Superior temporal gyrus (tissue), 1 donor: ENCODE measurements at regions not wholly inside any gene's neighbourhood (a gene's known extent, or its start where the extent isn't known, plus 50 kb on each side); places are given as distances from the start of the nearest gene placed in this dataset.

Experiments
- DNase-seq: peaks from one replicate; pipeline ENCODE4 v3.0.0-alpha.2; 2016; ENCODE audit errors: extremely low spot score

DNA sequence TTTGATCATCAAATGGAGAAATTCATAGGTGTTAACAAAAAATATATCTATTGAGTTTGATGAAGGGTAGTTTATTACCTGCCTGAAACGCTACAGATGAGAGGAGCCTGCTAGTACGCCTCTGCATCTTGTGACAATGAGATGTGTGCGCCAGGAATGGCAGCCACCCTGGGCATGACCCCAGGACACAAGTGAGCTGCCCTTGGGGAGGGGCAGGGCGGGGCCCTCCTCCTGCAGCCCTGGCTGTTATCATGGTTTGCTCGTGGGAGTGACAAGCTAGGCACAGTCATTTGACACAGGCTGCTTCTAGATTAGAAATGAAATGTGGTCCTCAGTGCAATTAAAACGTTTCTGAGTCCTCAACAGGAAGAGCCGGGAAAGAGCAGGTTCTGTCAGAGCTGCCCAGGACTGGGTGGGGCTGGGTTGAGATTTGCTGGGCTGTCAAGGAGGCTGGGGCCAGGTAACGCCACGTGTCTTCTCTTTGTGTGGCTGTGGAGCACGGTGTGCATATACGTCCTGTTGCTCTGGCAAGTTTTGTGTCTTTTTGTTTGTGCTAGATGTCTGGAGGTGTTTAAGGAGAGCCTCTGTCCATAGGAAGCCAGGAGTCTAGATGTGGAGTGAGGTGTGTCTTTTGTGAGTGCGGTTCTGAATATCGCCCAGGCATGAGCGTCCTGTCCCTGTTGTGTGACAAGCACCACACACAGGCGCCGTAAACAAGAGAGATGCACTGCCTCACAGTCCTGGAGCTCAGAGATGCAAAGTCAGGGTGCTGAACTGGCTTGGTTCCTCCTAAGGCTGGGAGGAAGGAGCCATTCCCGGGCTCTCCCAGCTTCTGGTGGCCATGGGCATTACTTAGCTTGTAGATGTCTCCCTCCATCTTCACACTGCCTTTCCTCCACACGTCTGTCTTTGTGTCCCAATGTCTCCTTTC, 129.0 kb upstream of the IRX4 start:
- DNase-seq, result no peak

DNA sequence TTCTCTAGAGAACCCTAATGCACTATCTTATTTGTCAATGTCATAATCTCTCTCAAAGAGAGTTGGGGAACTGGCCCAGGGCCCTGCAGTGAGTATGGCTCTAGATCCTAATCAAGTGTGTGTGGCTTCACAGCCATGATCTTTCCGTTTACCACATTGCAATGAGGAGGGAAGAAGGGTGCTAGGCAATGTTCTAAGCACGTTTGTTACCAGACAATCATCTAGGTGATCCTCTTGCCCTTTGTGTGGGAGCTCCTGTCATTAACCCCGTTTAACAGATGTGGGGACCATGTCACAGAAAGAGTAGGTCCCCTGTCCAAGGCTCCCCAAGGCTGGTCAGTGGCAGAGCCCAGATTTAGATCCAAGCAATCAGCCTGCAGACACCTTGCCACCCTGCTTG, 128.2 kb upstream of the IRX4 start:
- DNase-seq, result no peak

GRCh38 chr5:2009986-2010914, 127.5 kb upstream of the IRX4 start:
- DNase-seq, result no peak

DNA sequence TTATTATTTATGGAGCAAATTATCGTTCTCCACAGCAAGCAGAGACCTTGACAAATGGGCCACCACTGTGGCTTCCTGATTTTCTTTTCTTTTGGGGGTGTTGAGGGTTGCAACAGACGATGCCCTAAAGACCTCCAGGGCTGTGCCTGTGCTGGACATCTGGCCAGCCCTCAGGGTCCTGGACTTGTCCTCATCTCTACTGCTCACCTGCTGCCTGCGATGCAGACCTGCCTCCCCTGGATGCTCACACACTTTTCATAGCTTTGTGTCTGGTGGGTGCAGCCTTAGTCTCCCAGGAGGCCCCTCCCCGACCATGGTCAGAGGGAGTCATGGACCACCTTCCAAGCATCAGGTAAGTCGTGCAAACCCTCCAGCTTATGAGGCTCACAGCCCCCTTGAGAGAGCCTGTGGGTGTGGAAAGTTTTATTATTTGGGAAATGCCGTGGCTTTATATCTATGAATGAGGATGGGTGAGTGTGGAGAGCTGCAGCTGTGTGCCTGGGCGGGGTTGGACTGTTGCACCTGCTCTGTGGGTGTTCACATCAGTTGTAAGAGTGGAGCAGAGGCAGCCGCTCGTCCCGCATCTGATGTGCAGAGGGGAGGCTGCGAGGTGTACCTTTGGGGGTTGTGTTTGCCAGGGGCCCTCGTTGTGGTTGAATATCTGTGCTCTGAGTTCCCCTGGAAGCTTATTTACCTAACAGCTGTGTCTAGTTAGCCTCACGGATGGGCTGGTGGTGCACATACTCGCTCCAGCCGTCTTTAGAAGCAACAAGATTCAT, 126.3 kb upstream of the IRX4 start:
- DNase-seq, result no peak

DNA sequence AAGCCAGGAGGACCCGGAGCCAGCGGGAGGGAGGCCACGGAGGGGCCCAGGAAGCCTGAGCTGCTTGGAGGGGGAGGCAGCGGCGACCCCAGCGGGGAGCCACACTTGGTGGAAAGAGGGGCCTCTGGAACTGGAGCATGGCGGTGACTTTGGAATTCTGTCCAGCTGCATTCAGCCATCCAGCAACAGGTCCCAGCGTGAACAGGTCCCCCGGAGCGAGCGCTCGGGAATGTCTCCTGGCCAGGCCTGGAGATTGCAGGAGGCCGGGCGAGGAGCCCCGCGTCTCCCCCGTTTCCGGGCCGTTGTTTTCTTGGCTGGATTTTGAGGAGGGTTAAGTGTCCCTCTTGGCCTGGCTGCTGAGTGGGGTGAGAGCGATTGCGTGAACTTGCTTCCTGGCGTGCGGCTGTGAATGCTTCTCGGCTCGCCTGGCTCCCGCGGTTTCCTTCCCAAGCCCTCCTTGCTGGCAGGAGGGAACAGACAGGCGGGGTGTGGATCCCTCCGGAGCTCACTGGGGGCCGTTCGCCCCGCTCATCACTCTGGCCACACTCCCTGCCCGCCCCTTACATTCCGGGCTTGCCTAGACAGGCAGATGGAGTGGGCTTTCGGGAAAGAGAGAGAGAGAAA, 125.3 kb upstream of the IRX4 start:
- DNase-seq, result no peak

DNA sequence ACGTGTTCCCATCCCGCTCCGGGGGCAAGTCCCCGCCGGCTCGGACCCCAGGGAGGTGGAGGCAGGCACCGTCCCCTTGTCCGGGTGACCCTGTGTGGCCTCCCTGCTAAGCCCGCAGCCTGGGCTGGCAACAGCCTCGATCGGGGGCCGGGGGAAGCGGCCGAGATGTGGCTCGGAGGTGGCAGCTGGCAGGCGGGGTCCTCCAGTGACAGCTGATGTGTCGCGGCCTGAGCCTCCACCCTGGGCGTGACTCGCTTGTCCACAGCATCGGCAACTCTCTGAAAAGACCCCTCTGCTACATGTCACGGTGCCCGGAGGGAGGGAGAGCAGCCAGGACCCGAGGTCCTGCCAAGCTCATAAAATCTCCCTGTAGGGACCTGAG, 124.8 kb upstream of the IRX4 start:
- no peak for DNase-seq

DNA sequence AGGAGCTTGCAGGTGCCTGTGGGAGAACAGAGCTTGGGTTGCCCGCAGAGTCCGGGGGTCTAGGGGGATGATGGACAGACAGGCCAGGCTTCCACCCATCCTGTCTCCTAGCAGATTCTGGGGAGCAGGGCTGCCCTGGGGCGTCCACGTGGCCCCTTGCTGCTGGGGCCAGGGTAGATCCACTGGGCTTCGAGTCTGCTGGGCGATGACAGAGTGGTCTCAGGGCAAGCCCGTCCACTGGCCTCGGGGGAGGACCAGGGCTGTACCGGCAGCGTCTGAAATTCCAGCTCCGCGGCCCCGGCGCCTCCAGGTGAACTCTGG, 124.2 kb upstream of the IRX4 start:
- no peak for DNase-seq

DNA sequence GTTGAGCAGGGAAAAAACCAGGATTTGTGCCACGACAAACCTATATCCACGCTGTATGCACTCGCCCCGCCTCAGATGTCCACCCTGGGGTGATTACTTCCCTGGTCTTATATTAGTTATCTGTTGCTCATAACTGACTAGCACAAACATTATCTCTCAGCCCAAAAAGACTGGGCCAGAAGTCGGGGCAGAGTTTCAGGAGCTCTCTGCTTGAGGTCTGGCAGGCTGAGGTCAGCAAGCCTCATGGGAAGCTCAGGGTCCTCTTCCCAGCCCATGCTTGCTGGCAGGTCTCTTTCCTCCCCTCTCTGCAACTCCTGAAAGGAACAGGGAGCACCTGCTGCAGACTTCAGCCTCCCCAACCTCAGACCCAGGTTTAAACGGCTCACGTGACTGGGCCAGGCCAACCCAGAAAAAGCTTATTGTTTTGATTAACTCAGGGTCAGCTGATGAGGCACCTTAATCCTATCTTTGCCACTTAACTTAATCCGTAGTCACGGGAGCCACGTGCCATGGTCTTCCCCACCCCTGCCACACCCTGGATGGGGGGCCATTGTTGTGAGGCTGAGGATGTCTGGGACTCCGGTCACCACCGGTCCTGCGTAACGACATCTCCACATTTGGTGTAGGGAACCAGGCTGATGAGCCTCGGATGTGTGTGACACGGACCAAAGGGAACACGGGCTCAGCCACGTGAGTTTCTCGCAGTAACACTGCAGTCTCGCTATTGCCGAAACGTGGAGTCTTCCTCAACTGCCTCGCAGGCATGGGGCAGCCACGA, 123.7 kb upstream of the IRX4 start:
- DNase-seq, result no peak

GRCh38 chr5:2005101-2006041, 122.6 kb upstream of the IRX4 start:
- no peak for DNase-seq

GRCh38 chr5:2003690-2004365, 121.1 kb upstream of the IRX4 start:
- no peak for DNase-seq

GRCh38 chr5:2003206-2003605, 120.5 kb upstream of the IRX4 start:
- DNase-seq, result no peak

- DNase-seq, result no peak
These were observed 118.6 kb upstream of the IRX4 start for GRCh38 chr5:2001300-2001699.

DNA sequence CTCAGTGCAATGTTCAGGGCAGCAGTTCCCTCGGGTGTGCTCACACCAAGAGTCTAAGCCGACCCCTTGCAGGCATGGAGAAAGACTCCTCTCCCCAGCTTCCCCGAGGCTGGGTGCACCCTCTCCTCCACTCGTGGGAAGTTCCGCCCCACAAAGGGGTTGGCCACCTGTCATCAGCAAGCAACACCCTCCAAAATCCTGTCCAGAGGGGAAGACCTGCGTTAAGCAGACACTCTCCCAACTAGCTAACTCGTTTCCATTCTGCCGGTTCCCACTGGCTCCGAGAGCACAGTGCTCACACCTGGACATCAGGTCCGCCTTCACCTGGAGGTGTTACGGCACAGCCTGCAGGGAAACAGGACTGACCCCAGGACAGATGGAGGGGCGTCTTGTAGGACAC, 117.9 kb upstream of the IRX4 start:
- no peak for DNase-seq

DNA sequence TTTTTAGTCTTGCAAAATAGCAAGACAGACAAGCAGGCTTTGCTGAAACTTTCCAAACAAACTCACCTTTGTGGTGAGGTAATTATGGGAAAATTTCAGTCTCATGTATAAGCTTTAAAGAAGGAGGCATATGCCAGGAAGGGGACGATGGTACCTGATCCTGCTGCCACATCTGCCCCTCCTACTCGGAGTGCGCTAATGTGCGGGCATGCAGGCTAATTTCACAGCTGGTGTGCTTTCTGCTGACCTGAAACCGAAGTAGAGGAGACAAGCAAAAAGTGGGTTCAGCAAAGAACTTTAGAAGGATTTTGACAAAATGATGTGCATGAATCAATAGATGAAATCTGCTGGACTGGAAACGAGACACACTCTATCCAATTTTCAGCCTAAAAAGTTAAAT, 117.1 kb upstream of the IRX4 start:
- no peak for DNase-seq

- no peak for DNase-seq
These were observed 116.1 kb upstream of the IRX4 start for GRCh38 chr5:1998716-1999317.

GRCh38 chr5:1998348-1998669, 115.6 kb upstream of the IRX4 start:
- DNase-seq, result no peak

- no peak for DNase-seq
These were observed 115.1 kb upstream of the IRX4 start for GRCh38 chr5:1997640-1998347.

DNA sequence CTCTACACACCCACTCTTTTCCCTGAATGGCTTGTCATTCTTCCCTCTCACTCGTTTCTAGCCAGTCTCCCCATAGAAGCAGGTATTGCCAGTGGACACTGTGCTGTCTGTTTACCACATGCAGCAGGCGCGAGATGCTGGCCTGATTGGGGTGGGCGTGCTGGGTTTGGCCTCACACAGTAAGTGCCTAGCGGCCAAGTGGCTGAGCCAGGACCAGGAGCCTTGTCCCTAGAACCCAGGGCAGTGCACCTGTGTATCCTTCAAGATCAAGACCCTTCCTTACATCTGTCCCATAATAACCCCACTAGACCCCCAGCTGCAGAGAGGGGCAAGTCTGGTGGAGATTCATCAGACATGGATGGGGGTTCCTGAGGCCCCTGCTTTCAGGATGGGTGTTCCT, 112.8 kb upstream of the IRX4 start:
- no peak for DNase-seq
